GM19372 (cell line): ENCODE measurements at regions not wholly inside any gene's neighbourhood (a gene's known extent, or its start where the extent isn't known, plus 50 kb on each side); places are given as distances from the start of the nearest gene placed in this dataset.

Source experiments
- ATAC-seq: cut with Tn5 transposase; IDR thresholded peaks from one replicate; pipeline ENCODE4 v1.9.1; 2021; ENCODE audit warnings: mild to moderate bottlenecking, low read depth, moderate library complexity; ENCODE audit not compliant: unreplicated experiment

- no peak for ATAC-seq
Measured at GRCh38 chr12:4138051-4138450, 135.5 kb upstream of the CCND2 start.

- no peak for ATAC-seq
Measured at GRCh38 chr12:4137441-4137840, 136.1 kb upstream of the CCND2 start.

- ATAC-seq: no peak
Measured at GRCh38 chr12:4137015-4137414, 136.5 kb upstream of the CCND2 start.

GRCh38 chr12:4135919-4136605, 137.5 kb upstream of the CCND2 start:
- ATAC-seq: peak; percentile 81

- no peak for ATAC-seq
Measured at GRCh38 chr12:4134448-4135263, 138.9 kb upstream of the CCND2 start.

GRCh38 chr12:4133636-4134447, 139.7 kb upstream of the CCND2 start:
- no peak for ATAC-seq

GRCh38 chr12:4133029-4133428, 140.5 kb upstream of the CCND2 start:
- ATAC-seq: no peak

GRCh38 chr12:4121506-4122020, 152.0 kb upstream of the CCND2 start:
- no peak for ATAC-seq

- no peak for ATAC-seq
Measured at GRCh38 chr12:4120316-4120917, 153.1 kb upstream of the CCND2 start.

GRCh38 chr12:4119157-4119761, 154.3 kb upstream of the CCND2 start:
- peak; percentile 76 for ATAC-seq

GRCh38 chr12:4118601-4119156, 154.9 kb upstream of the CCND2 start:
- peak; percentile 1 for ATAC-seq

GRCh38 chr12:4118017-4118510, 155.5 kb upstream of the CCND2 start:
- ATAC-seq: peak; percentile 27

GRCh38 chr12:4117386-4118016, 156.1 kb upstream of the CCND2 start:
- ATAC-seq: no peak

GRCh38 chr12:4116251-4117111, 157.1 kb upstream of the CCND2 start:
- ATAC-seq: no peak

GRCh38 chr12:4115570-4115969, 158.0 kb upstream of the CCND2 start:
- no peak for ATAC-seq

- ATAC-seq: no peak
Measured at GRCh38 chr12:4114986-4115385, 158.6 kb upstream of the CCND2 start.

- no peak for ATAC-seq
Measured at GRCh38 chr12:4112734-4113325, 160.7 kb upstream of the CCND2 start.

- ATAC-seq: no peak
Measured at GRCh38 chr12:4112290-4112689, 161.3 kb upstream of the CCND2 start.
